ENCODE measurements at regions not wholly inside any gene's neighbourhood (a gene's known extent, or its start where the extent isn't known, plus 50 kb on each side); places are given as distances from the start of the nearest gene placed in this dataset.

GRCh38 chr5:113771483-113771882 lies 258.0 kb downstream of the YTHDC2 start:
- H3K4me1 ChIP-seq (ENCODE audit: control insufficient read depth in 1 of 2, insufficient read depth in 2 of 2, low read length in 2 of 2): no peaks in the 10 kb centered on the region
- H3K27me3 ChIP-seq (ENCODE audit: insufficient read depth, low read length): no peaks in the 10 kb centered on the region
- RAD21 ChIA-PET (ENCODE audit: low non-redundant PET in 1 of 2, low total read pairs in 2 of 2, uncharacterized antibody in 2 of 2, unreplicated experiment in 2 of 2): no interaction called here
- no peaks in the 10 kb centered on the region for H4K20me1 ChIP-seq (ENCODE audit: insufficient read depth)
- BruUV-seq (replicated peaks): no TSS peak
- ATAC-seq (no peak), DNase-seq (ENCODE audit: low read depth, low spot score) (no peak)
- no peaks in the 10 kb centered on the region for H3K79me2 ChIP-seq (ENCODE audit: insufficient read depth, low read length)
- POLR2A ChIA-PET: no interaction called here
- intact Hi-C loops (cut with micrococcal nuclease): no loop called here
- H2AFZ ChIP-seq (ENCODE audit: low read depth, low read length, poor library complexity, severe bottlenecking): no peak overlapping the region
- no peaks in the 10 kb centered on the region for H3K9me2 ChIP-seq (ENCODE audit: insufficient read depth)
- H3K9me3 ChIP-seq (ENCODE audit: control insufficient read depth in 1 of 2, insufficient read depth in 1 of 2, low read depth in 1 of 2, low read length in 2 of 2): no peaks in the 10 kb centered on the region
- no peak for TF ChIP-seq SP1 (IDR thresholded peaks at IDR 0.05; ENCODE audit: low read depth)
- no peak for TF ChIP-seq CEBPB (IDR thresholded peaks at IDR 0.05; ENCODE audit: low read depth)
- no peak for TF ChIP-seq ELF1 (IDR thresholded peaks at IDR 0.05; ENCODE audit: borderline replicate concordance, low read depth)
- TF ChIP-seq RAD21 (IDR thresholded peaks at IDR 0.05; ENCODE audit: low read depth): no peak
- no peak for TF ChIP-seq ZBTB33 (IDR thresholded peaks at IDR 0.05; ENCODE audit: extremely low read depth, insufficient replicate concordance, low read length)
- TF ChIP-seq MAX (IDR thresholded peaks at IDR 0.05): no peak
- TF ChIP-seq ZNF274 (IDR thresholded peaks at IDR 0.05; ENCODE audit: low read depth, low read length): no peak
- no peak for TF ChIP-seq FOSL1 (IDR thresholded peaks at IDR 0.05; ENCODE audit: low read depth)
- no peak for TF ChIP-seq REST (IDR thresholded peaks at IDR 0.05; ENCODE audit: low read depth)
- no peak for TF ChIP-seq JUND (IDR thresholded peaks at IDR 0.05)
- no peak for TF ChIP-seq YY1 (IDR thresholded peaks at IDR 0.05; ENCODE audit: extremely low read depth, insufficient replicate concordance, low read depth, low read length)
- TF ChIP-seq ZFX (IDR thresholded peaks at IDR 0.05): no peak
- H3K4me3 ChIP-seq (replicated peaks in 1 of 2; ENCODE audit: low read depth in 1 of 2, low read length in 2 of 2): no peak overlapping the region
- H3K9ac ChIP-seq (ENCODE audit: low read length): no peak overlapping the region
- H3K4me2 ChIP-seq (ENCODE audit: low read length): no peak overlapping the region
- CTCF ChIA-PET: no interaction called here
- H3K27ac ChIP-seq (ENCODE audit: low read depth, low read length): no peak overlapping the region
- H3K36me3 ChIP-seq (ENCODE audit: control insufficient read depth in 1 of 2, insufficient read depth in 2 of 2, low read length in 2 of 2): no peaks in the 10 kb centered on the region
